Glutamatergic neuron (in vitro differentiated cells): ENCODE measurements at regions not wholly inside any gene's neighbourhood (a gene's known extent, or its start where the extent isn't known, plus 50 kb on each side); places are given as distances from the start of the nearest gene placed in this dataset.

Source experiments
- DNase-seq: peaks from one replicate; pipeline ENCODE4 v3.0.0; 2022
- H3K27ac Mint-ChIP-seq: one replicate; pipeline ENCODE4 v1.8.0; 2020; ENCODE audit warnings: mild to moderate bottlenecking, mixed read lengths, inconsistent platforms; ENCODE audit not compliant: unreplicated experiment
- H3K27me3 Mint-ChIP-seq: one replicate; pipeline ENCODE4 v1.8.0; 2020; ENCODE audit warnings: mild to moderate bottlenecking, moderate library complexity, mixed read lengths, inconsistent platforms; ENCODE audit not compliant: unreplicated experiment
- H3K36me3 Mint-ChIP-seq: one replicate; pipeline ENCODE4 v1.8.0; 2020; ENCODE audit warnings: mild to moderate bottlenecking, mixed read lengths, inconsistent platforms; ENCODE audit not compliant: unreplicated experiment
- H3K4me1 Mint-ChIP-seq: one replicate; pipeline ENCODE4 v1.8.0; 2020; ENCODE audit warnings: mild to moderate bottlenecking, low read depth, mixed read lengths, inconsistent platforms; ENCODE audit not compliant: unreplicated experiment
- H3K4me3 Mint-ChIP-seq: one replicate; pipeline ENCODE4 v1.8.0; 2020; ENCODE audit warnings: mild to moderate bottlenecking, mixed read lengths, inconsistent platforms; ENCODE audit not compliant: unreplicated experiment
- H3K9me3 Mint-ChIP-seq: one replicate; pipeline ENCODE4 v1.8.0; 2020; ENCODE audit warnings: mild to moderate bottlenecking, moderate library complexity, mixed read lengths, inconsistent platforms; ENCODE audit not compliant: unreplicated experiment
- CTCF ChIP-seq: fragments of 200-600 bp; sonication (generic); IDR thresholded peaks from one replicate; pipeline ENCODE4 v1.5.0; 2021; ENCODE audit not compliant: partially characterized antibody, unreplicated experiment

DNA sequence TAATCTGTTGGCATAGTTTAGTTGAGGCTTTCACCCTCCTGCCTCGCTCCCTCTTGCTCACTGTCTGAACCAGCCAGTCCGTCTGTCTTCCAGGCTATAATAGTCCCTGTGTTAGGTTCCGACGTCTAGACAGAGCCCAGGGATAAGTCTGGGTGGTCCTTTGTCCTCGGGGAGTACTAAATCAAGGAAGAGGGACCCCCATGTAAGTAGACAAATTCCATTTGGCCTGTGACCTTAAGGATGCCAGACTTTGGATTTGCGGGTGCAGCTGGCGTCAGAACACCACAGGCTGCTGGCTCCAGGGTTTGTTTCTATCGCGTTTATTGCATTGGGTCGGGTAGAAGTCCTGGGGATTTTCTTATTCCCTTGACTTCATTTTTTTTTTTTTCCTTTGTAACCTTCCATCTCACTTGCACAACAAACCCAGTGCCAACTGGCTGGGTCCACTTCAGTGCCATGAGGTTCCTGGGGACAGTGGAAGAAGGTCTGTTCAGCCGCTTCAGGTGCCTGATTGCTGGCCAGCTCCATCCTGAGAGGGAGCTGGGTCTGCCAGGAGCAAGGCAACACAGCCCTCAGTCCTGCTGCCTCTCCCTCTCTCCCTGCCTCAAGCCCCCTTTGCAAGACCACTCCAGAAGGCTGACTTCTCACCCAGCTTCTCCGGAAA is 95.4 kb upstream of the KLHL25 start:
- peaks cover 2% of the 10 kb centered on the region for H3K9me3 Mint-ChIP-seq
- no peak for TF ChIP-seq CTCF

GRCh38 chr15:85890620-85890980 is 95.9 kb upstream of the KLHL25 start:
- no peak for TF ChIP-seq CTCF
- Mint-ChIP-seq H3K27me3 (peaks cover 4% of the 10 kb centered on the region), H3K27ac (no peak overlapping the region), H3K36me3 (no peaks in the 10 kb centered on the region), H3K4me1 (peaks cover 6% of the 10 kb centered on the region), H3K4me3 (no peak overlapping the region), H3K9me3 (peaks cover 2% of the 10 kb centered on the region)
- DNase-seq, result no peak

More for the DNA sequence above, 95.4 kb upstream of the KLHL25 start:
- H3K4me3 Mint-ChIP-seq, result no peak overlapping the region
- no peak overlapping the region for H3K27ac Mint-ChIP-seq
- peaks cover 6% of the 10 kb centered on the region for H3K4me1 Mint-ChIP-seq
- no peaks in the 10 kb centered on the region for H3K36me3 Mint-ChIP-seq
- H3K27me3 Mint-ChIP-seq, result peaks cover 2% of the 10 kb centered on the region
- DNase-seq, result no peak

DNA sequence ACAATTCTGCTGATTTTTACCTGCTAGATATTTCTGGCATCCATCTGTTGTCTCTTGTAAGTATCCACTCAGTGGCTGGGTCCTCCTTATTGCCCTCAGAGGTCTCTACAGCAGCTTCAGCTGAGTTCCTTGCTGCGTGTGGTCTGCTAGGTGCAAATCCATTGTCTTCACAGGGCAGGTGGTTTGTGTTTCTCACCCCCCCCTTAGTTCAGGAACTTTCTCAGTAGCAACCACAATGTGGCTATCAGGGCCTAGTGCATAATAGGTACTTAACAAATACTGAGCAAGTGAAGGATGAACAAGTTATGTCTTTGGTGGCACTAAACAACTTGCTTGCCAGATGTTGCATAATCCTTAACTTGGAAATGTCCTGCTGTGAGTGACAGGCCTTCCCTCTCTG is 96.7 kb upstream of the KLHL25 start:
- TF ChIP-seq CTCF, result no peak
- peaks cover 5% of the 10 kb centered on the region for H3K27me3 Mint-ChIP-seq
- no peak overlapping the region for H3K27ac Mint-ChIP-seq
- no peak for DNase-seq
- H3K36me3 Mint-ChIP-seq, result peaks cover 1% of the 10 kb centered on the region
- no peak overlapping the region for H3K4me3 Mint-ChIP-seq
- peaks cover 5% of the 10 kb centered on the region for H3K4me1 Mint-ChIP-seq
- H3K9me3 Mint-ChIP-seq, result peaks cover 7% of the 10 kb centered on the region

DNA sequence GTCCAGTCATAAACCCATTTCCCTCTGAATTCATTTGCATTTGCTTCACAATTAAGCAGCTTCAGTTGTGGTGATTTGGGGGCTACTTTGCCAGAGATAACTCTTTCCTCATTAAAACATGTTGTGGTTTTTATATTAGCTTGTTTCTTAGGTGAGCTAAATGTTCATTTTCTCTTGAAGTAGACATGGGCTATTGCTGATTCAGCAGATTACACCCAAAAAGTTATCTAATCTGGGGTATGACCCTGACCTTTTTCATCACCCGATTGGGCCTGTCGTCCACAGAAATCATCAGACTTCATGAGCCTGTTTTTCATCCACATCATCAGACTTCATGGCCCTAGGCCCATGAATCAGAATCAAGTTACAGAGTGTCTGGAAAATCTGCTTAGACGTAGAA is 97.5 kb upstream of the KLHL25 start:
- Mint-ChIP-seq H3K27me3 (peaks cover 10% of the 10 kb centered on the region), H3K4me1 (peaks cover 4% of the 10 kb centered on the region), H3K4me3 (no peak overlapping the region)

More for the DNA sequence above, 97.5 kb upstream of the KLHL25 start:
- Mint-ChIP-seq H3K9me3 (peaks cover 12% of the 10 kb centered on the region), H3K27ac (no peak overlapping the region), H3K36me3 (peaks cover 9% of the 10 kb centered on the region)
- no peak for DNase-seq
- no peak for TF ChIP-seq CTCF
